Gastrocnemius medialis (tissue), 4 donors: ENCODE measurements at regions not wholly inside any gene's neighbourhood (a gene's known extent, or its start where the extent isn't known, plus 50 kb on each side); places are given as distances from the start of the nearest gene placed in this dataset.

Experiments used
- ATAC-seq, 2 donors: fragments of 150-250 bp; one replicate each; pipeline ENCODE4 v1.9.1; 2016
- DNase-seq, 2 donors: peaks; one replicate each; pipeline ENCODE4 v3.0.0-alpha.2; 2019
- H3K27ac ChIP-seq, 4 donors: fragments of 200-600 bp; sonication (generic); 1 replicate in 1 of 4; 2 replicates in 3 of 4; pipeline ENCODE4 v1.5.1; 2016 to 2018; ENCODE audit warnings: mild to moderate bottlenecking in 2 of 4, moderate library complexity in 1 of 4
- H3K27me3 ChIP-seq, 3 donors: fragments of 200-600 bp; sonication (generic) in 2 of 3; 1 replicate in 1 of 3; 2 replicates in 2 of 3; pipeline versions ENCODE4 v1.5.1 to v1.6.0; 2016 to 2019; ENCODE audit warnings: mild to moderate bottlenecking in 1 of 3, moderate library complexity in 1 of 3
- H3K36me3 ChIP-seq, 2 donors: fragments of 200-600 bp; sonication (generic) in 1 of 2; one replicate each; pipeline ENCODE4 v1.5.1; 2017 to 2018
- H3K4me1 ChIP-seq, 2 donors: fragments of 200-600 bp; sonication (generic) in 1 of 2; one replicate each; pipeline ENCODE4 v1.5.1; 2016 to 2017; ENCODE audit warnings: mild to moderate bottlenecking in 2 of 2
- H3K4me3 ChIP-seq, 4 donors: fragments of 200-600 bp; sonication (generic) in 3 of 4; 1 replicate in 1 of 4; 2 replicates in 3 of 4; pipeline ENCODE4 v1.5.1; 2016 to 2019; ENCODE audit warnings: mild to moderate bottlenecking in 2 of 4
- H3K9me3 ChIP-seq, 3 donors: fragments of 200-600 bp; sonication (generic) in 2 of 3; 1 replicate in 1 of 3; 2 replicates in 2 of 3; pipeline ENCODE4 v1.5.1; 2016 to 2019
- CTCF ChIP-seq, 5 experiments: fragments of 450-650 bp in 3 of 5; fragments of 200-600 bp in 2 of 5; sonication (generic) in 2 of 5; IDR thresholded peaks in 4 of 5; conservative IDR thresholded peaks in 1 of 5; 1 replicate in 4 of 5; 2 replicates in 1 of 5; pipeline ENCODE4 v1.5.1; 2016 to 2019; ENCODE audit warnings: antibody characterized with exemption in 5 of 5, mild to moderate bottlenecking in 3 of 5, moderate library complexity in 3 of 5
- POLR2A ChIP-seq, 2 donors: fragments of 450-650 bp; IDR thresholded peaks; one replicate each; pipeline ENCODE4 v1.6.1; 2017; ENCODE audit warnings: antibody characterized with exemption in 2 of 2, mild to moderate bottlenecking in 2 of 2, moderate library complexity in 2 of 2
- in situ Hi-C, 4 donors: fragments of 200-750 bp; cut with MboI; loops; one replicate each; pipeline versions ENCODE4 v1.15.0 to v1.8.0; 2017; ENCODE audit warnings: low sequenced_read_pairs in 4 of 4
- intact Hi-C: fragments of 100-400 bp; cut with DNase I; formaldehyde crosslinking; loops from one replicate; pipeline ENCODE4 v1.15.1; 2023; ENCODE audit warnings: low total_unique reads

GRCh38 chr4:42708625-42709024 lies 51.7 kb upstream of the ATP8A1 start:
- TF ChIP-seq CTCF (IDR thresholded peaks at IDR 0.05 in 4 of 5, conservative IDR thresholded peaks at IDR 0.05 in 1 of 5) (no peak), POLR2A (IDR thresholded peaks at IDR 0.05) (no peak)
- in situ Hi-C loops, result no loop called here
- Histone ChIP-seq H3K9me3 (no peaks in the 10 kb centered on the region), H3K27ac (no peak overlapping the region), H3K27me3 (no peaks in the 10 kb centered on the region), H3K4me3 (no peak overlapping the region), H3K36me3 (no peaks in the 10 kb centered on the region), H3K4me1 (no peaks in the 10 kb centered on the region)
- ATAC-seq (no peak), DNase-seq (no peak)
- intact Hi-C loops, result no loop called here
